ENCODE measurements at regions not wholly inside any gene's neighbourhood (a gene's known extent, or its start where the extent isn't known, plus 50 kb on each side); places are given as distances from the start of the nearest gene placed in this dataset.
A peak's percentile ranks its signal among the peaks of the same experiment; 100 is the strongest.
"Not testable (repeated sequence)": the region's sequence is repeated elsewhere in the genome, so short reads cannot be mapped to it uniquely, and the experiment has no call there.

GRCh38 chr12:86945685-86946196, 689.5 kb upstream of the MGAT4C start:
- DNase-seq (ENCODE audit: low spot score): no peak

- not testable (repeated sequence) for DNase-seq (ENCODE audit: low spot score)
These were observed 688.1 kb upstream of the MGAT4C start for GRCh38 chr12:86944197-86944819.

GRCh38 chr12:86931714-86932113, 675.5 kb upstream of the MGAT4C start:
- DNase-seq (ENCODE audit: low spot score): no peak

GRCh38 chr12:86929962-86930361, 673.8 kb upstream of the MGAT4C start:
- no peak for DNase-seq (ENCODE audit: low spot score)

- no peak for DNase-seq (ENCODE audit: low spot score)
These were observed 660.9 kb upstream of the MGAT4C start for GRCh38 chr12:86917121-86917520.

- DNase-seq (ENCODE audit: low spot score): peak; percentile 45
These were observed 658.5 kb upstream of the MGAT4C start for GRCh38 chr12:86914721-86915120.

GRCh38 chr12:86911973-86912372, 655.8 kb upstream of the MGAT4C start:
- no peak for DNase-seq (ENCODE audit: low spot score)

GRCh38 chr12:86903159-86903558, 647.0 kb upstream of the MGAT4C start:
- DNase-seq (ENCODE audit: low spot score): no peak

- DNase-seq (ENCODE audit: low spot score): no peak
These were observed 604.6 kb upstream of the MGAT4C start for GRCh38 chr12:86860776-86861175.

GRCh38 chr12:86852451-86852850, 596.3 kb upstream of the MGAT4C start:
- DNase-seq (ENCODE audit: low spot score): no peak

GRCh38 chr12:86838711-86839110, 582.5 kb upstream of the MGAT4C start:
- no peak for DNase-seq (ENCODE audit: low spot score)

- no peak for DNase-seq (ENCODE audit: low spot score)
These were observed 582.1 kb upstream of the MGAT4C start for GRCh38 chr12:86838260-86838659.

GRCh38 chr12:86837246-86837645, 581.1 kb upstream of the MGAT4C start:
- no peak for DNase-seq (ENCODE audit: low spot score)

GRCh38 chr12:86834217-86834616, 578.0 kb upstream of the MGAT4C start:
- DNase-seq (ENCODE audit: low spot score): no peak

- no peak for DNase-seq (ENCODE audit: low spot score)
These were observed 571.2 kb upstream of the MGAT4C start for GRCh38 chr12:86827409-86827808.

- DNase-seq (ENCODE audit: low spot score): no peak
These were observed 569.9 kb upstream of the MGAT4C start for GRCh38 chr12:86826051-86826450.

- no peak for DNase-seq (ENCODE audit: low spot score)
These were observed 545.2 kb upstream of the MGAT4C start for GRCh38 chr12:86801439-86801838.

- DNase-seq (ENCODE audit: low spot score): no peak
These were observed 543.4 kb upstream of the MGAT4C start for GRCh38 chr12:86799616-86800015.

GRCh38 chr12:86796550-86796949, 540.4 kb upstream of the MGAT4C start:
- DNase-seq (ENCODE audit: low spot score): no peak

GRCh38 chr12:86788661-86789060, 532.5 kb upstream of the MGAT4C start:
- no peak for DNase-seq (ENCODE audit: low spot score)

GRCh38 chr12:86787419-86787818, 531.2 kb upstream of the MGAT4C start:
- no peak for DNase-seq (ENCODE audit: low spot score)

- no peak for DNase-seq (ENCODE audit: low spot score)
These were observed 521.1 kb upstream of the MGAT4C start for GRCh38 chr12:86777325-86777724.

- DNase-seq (ENCODE audit: low spot score): no peak
These were observed 518.7 kb upstream of the MGAT4C start for GRCh38 chr12:86774841-86775388.

GRCh38 chr12:86772696-86773095, 516.5 kb upstream of the MGAT4C start:
- DNase-seq (ENCODE audit: low spot score): no peak
